BJ (cell line): ENCODE measurements at regions not wholly inside any gene's neighbourhood (a gene's known extent, or its start where the extent isn't known, plus 50 kb on each side); places are given as distances from the start of the nearest gene placed in this dataset.
"Not testable (repeated sequence)": the region's sequence is repeated elsewhere in the genome, so short reads cannot be mapped to it uniquely, and the experiment has no call there.

ENCODE experiments used
- CTCF ChIA-PET: fragments of 350-600 bp; formaldehyde crosslinking; extraction: SDS; loops from one replicate; lab custom pipeline; 2021; ENCODE audit warnings: antibody characterized with exemption, inconsistent platforms; lab: Yijun Ruan, JAX
- POLR2A ChIA-PET: fragments of 300-600 bp; sonication (Branson Sonifier 250); formaldehyde crosslinking; extraction: SDS; loops from one replicate; lab custom pipeline; 2021; ENCODE audit warnings: antibody characterized with exemption; lab: Charles Lee
- DNase-seq: peaks from one replicate; pipeline ENCODE4 v3.0.0-alpha.2; 2011; ENCODE audit warnings: low read depth
- H3K27me3 ChIP-seq: 2 replicates; pipeline ENCODE4 v1.6.0; 2011; ENCODE audit warnings: low read length; ENCODE audit not compliant: control insufficient read depth, insufficient read depth
- H3K36me3 ChIP-seq: 2 replicates; pipeline ENCODE4 v1.5.1; 2011; ENCODE audit warnings: low read length; ENCODE audit not compliant: control insufficient read depth, insufficient read depth
- H3K4me3 ChIP-seq: 2 replicates; pipeline ENCODE4 v1.5.1; 2011; ENCODE audit warnings: low read depth, mild to moderate bottlenecking, control low read depth, low read length
- TF ChIP-seq, protein P1 (sequence below): IDR thresholded peaks from 2 replicates; pipeline ENCODE4 v1.5.1; 2011; ENCODE audit warnings: low read depth, mild to moderate bottlenecking, control low read depth, inconsistent platforms, low read length, moderate library complexity; ENCODE audit not compliant: insufficient read depth

DNA sequence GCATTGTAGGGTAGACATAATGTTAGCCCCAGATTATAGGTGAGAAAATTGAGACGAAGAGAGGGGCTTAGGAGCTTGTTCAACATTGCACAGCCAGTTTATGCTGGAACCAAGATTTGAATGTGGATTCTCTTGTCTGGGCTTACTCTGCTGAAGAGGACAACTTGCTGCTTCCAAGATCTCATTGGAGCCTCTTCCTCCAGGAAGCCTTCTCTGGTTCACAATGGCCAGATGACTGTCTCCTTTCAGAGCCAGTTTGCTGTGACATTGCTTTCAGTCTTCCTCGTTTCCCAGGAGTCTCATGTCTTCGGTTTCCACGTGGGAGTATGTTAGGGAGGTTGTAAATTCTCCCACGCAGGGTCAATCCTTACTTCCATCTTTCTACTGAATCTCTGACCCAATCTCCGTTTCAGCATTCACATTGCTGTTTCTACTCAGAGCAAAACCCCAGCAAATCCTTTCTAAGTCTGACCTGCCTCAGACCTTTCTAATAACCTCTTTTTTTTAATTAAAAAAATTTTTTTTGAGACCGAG, 62.2 kb upstream of the LHX5 start:
- Histone ChIP-seq H3K27me3 (no peaks in the 10 kb centered on the region), H3K4me3 (no peak overlapping the region), H3K36me3 (no peaks in the 10 kb centered on the region)
- POLR2A ChIA-PET = no interaction called here
- CTCF ChIA-PET = no interaction called here
- TF ChIP-seq, protein P1, sequence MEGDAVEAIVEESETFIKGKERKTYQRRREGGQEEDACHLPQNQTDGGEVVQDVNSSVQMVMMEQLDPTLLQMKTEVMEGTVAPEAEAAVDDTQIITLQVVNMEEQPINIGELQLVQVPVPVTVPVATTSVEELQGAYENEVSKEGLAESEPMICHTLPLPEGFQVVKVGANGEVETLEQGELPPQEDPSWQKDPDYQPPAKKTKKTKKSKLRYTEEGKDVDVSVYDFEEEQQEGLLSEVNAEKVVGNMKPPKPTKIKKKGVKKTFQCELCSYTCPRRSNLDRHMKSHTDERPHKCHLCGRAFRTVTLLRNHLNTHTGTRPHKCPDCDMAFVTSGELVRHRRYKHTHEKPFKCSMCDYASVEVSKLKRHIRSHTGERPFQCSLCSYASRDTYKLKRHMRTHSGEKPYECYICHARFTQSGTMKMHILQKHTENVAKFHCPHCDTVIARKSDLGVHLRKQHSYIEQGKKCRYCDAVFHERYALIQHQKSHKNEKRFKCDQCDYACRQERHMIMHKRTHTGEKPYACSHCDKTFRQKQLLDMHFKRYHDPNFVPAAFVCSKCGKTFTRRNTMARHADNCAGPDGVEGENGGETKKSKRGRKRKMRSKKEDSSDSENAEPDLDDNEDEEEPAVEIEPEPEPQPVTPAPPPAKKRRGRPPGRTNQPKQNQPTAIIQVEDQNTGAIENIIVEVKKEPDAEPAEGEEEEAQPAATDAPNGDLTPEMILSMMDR = no peak
- no peak for DNase-seq

DNA sequence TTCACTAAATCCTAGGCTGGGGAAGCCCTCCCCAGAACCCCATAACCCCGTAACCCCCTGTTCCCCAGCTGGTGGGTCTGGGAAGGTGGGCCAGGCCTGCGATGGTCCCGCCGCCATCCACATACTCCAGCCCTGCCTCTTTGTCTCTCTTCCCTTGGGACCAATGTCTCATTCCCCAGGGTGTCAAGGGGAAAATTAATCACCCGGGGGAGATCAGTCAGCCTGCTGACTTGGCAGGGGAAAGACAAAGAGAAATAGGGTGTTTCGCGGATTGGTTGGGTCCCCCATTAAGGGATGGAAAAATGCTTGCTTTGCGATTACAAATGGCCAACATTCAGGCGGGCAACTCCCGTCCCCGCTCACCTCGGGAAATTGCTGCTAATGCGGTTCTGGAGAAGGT, 60.6 kb upstream of the LHX5 start:
- CTCF ChIA-PET = no interaction called here
- POLR2A ChIA-PET = no interaction called here

DNA sequence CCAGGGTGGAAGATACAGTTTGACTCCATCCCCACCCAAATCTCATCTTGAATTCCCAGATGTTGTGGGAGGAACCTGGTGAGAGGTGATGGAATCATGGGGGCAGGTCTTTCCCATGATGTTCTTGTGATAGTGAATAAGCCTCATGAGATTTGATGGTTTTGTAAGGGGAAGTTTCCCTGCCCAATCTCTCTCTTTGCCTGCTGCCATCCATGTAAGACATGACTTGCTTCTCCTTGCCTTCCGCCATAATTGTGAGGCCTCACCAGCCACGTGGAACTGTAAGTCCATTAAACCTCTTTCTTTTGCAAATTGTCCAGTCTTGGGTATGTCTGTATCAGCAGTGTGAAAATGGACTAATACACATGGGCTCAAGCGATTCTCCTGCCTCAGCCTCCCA, 59.4 kb upstream of the LHX5 start:
- H3K27me3 ChIP-seq, POLR2A ChIA-PET, DNase-seq, H3K4me3 ChIP-seq, H3K36me3 ChIP-seq, CTCF ChIA-PET: not testable (repeated sequence)

More for the DNA sequence above, 60.6 kb upstream of the LHX5 start:
- Histone ChIP-seq H3K4me3 (no peak overlapping the region), H3K27me3 (no peaks in the 10 kb centered on the region; the same call in 1 of the 2 replicates), H3K36me3 (no peaks in the 10 kb centered on the region)
- TF ChIP-seq, protein P1 = no peak
- no peak for DNase-seq

DNA sequence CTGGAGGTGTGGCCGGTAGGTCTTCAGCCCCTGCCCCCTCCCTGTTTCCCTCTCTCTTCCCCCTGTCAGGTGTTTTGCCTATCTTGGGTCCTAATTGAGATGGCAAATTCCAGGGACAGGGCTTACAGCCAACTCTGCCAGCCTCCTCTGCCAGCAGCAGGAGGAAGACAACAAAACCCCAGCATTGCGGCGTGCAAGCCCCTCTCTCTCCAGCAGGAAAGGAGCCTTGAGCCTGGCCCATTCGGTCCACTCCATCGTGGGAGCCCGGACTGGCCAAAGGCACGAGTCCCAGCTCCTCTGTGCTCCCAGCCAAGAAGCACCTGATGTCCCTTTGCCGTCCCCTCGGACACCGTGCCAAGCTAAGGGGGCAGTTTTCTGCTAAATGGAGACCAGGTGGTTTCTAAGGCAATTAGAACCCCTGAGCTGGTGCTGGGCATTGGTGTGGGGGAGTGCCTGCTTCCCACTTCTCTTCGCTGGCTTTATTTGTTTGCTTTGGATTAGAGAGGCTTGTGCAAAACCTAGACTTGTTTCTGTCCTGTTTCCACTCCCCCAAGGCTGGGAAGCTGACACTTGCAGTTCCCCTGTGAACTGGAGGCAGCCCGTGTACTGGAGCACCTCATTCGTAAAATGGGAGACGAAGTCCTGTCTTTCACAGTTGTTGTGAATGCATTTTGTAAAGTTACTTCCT, 57.1 kb upstream of the LHX5 start:
- TF ChIP-seq, protein P1 = no peak
- POLR2A ChIA-PET = no interaction called here
- DNase-seq = no peak
- H3K27me3 ChIP-seq = no peaks in the 10 kb centered on the region; the same call in 1 of the 2 replicates
- CTCF ChIA-PET = no interaction called here
- no peaks in the 10 kb centered on the region for H3K36me3 ChIP-seq
- H3K4me3 ChIP-seq = no peak overlapping the region

DNA sequence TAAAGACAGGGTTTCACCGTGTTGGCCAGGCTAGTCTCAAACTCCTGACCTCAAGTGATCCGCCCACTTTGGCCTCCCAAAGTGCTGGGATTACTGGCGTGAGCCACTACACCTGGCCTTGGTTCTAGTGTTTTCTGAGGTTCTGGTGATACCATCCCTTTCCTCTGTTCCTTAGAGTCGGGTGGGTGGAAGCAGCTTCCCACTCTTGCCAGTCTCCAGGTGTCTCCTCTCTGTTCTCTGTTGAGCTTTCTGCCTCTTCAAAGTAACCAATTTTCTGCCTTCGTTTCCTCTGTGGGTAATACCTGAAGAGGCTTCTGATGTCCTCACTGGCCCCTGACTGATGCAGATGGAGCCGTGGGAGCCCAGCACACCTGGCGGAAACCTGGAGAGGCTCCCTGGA, 53.4 kb upstream of the LHX5 start:
- TF ChIP-seq, protein P1 = no peak
- CTCF ChIA-PET = no interaction called here
- Histone ChIP-seq H3K36me3 (no peaks in the 10 kb centered on the region), H3K4me3 (no peak overlapping the region), H3K27me3 (peaks cover 3% of the 10 kb centered on the region)
- POLR2A ChIA-PET = no interaction called here
- no peak for DNase-seq

DNA sequence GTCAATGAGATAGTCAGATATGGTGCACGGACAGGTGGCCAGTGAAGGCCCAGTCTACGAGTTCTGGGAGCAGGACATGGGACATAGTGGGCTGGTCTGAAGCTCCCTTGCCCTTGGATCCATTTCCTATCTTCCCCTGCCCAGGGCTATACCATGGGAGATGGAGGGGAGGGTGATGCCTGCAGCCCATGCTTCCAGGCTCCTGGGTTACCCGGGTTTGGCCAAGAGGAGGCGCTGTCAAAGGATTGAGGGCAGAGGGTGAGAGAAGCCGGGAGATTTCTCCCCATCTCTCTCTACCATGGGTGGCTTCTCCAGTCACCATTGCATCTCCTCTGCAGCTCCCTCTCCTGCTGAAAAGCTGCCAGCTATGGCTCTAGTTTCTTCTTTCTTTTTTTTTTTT, 52.8 kb upstream of the LHX5 start:
- H3K27me3 ChIP-seq = peaks cover 3% of the 10 kb centered on the region

More for the DNA sequence above, 52.8 kb upstream of the LHX5 start:
- CTCF ChIA-PET = no interaction called here
- no peak overlapping the region for H3K4me3 ChIP-seq
- TF ChIP-seq, protein P1 = no peak
- POLR2A ChIA-PET = no interaction called here
- no peak for DNase-seq
- no peaks in the 10 kb centered on the region for H3K36me3 ChIP-seq
